PC-3 (cell line): ENCODE measurements at regions not wholly inside any gene's neighbourhood (a gene's known extent, or its start where the extent isn't known, plus 50 kb on each side); places are given as distances from the start of the nearest gene placed in this dataset.

Experiments
- ATAC-seq: fragments of 200-7000 bp; cut with Tn5 transposase; 2 replicates; pipeline ENCODE4 v1.9.1; 2020; ENCODE audit warnings: mild to moderate bottlenecking, moderate library complexity
- BruUV-seq: library from RNA; stranded (reverse); fragments of 400-500 nt; replicated peaks from 2 replicates; lab custom pipeline; 2021; lab: Mats Ljungman, UMichigan
- CTCF ChIA-PET: fragments of 300-600 bp; sonication (Branson Sonifier 250); formaldehyde crosslinking; loops from one replicate; lab custom pipeline; 2022; ENCODE audit warnings: antibody characterized with exemption; lab: Charles Lee
- POLR2A ChIA-PET: fragments of 300-600 bp; sonication (Branson Sonifier 250); formaldehyde crosslinking; loops from one replicate; lab custom pipeline; 2022; ENCODE audit warnings: antibody characterized with exemption; ENCODE audit not compliant: unreplicated experiment; lab: Charles Lee
- DNase-seq: peaks from one replicate; pipeline ENCODE4 v3.0.0-alpha.2; 2015
- H2AFZ ChIP-seq: fragments of 300-600 bp; sonication (generic); 2 replicates; pipeline ENCODE4 v1.6.0; 2016; ENCODE audit warnings: antibody characterized with exemption, low read length
- H3F3A ChIP-seq: fragments of 300-600 bp; sonication (generic); one replicate; pipeline ENCODE4 v1.6.0; 2017; ENCODE audit warnings: antibody characterized with exemption, low read length, control low read depth, mild to moderate bottlenecking; ENCODE audit not compliant: unreplicated experiment
- H3K27ac ChIP-seq: fragments of 300-600 bp; sonication (generic); 2 replicates; pipeline ENCODE4 v1.5.1; 2016; ENCODE audit warnings: mild to moderate bottlenecking, low read length
- H3K27me3 ChIP-seq: fragments of 300-600 bp; sonication (generic); 2 replicates; pipeline ENCODE4 v1.6.1; 2016; ENCODE audit warnings: low read length, mixed read lengths
- H3K36me3 ChIP-seq: fragments of 300-600 bp; sonication (generic); 2 replicates; pipeline ENCODE4 v1.6.1; 2016; ENCODE audit warnings: low read depth, mixed run types, low read length, mixed read lengths
- H3K4me1 ChIP-seq: fragments of 300-600 bp; sonication (generic); 2 replicates; pipeline ENCODE4 v1.5.1; 2016; ENCODE audit warnings: low read length; ENCODE audit not compliant: insufficient read depth
- H3K4me2 ChIP-seq: fragments of 300-600 bp; sonication (generic); 2 replicates; pipeline ENCODE4 v1.6.0; 2016; ENCODE audit warnings: low read length
- H3K4me3 ChIP-seq: fragments of 300-600 bp; sonication (generic); 2 replicates; pipeline ENCODE4 v1.5.1; 2016; ENCODE audit warnings: mild to moderate bottlenecking, low read length, mixed read lengths
- H3K79me2 ChIP-seq: fragments of 300-600 bp; sonication (generic); 2 replicates; pipeline ENCODE4 v1.6.1; 2017; ENCODE audit warnings: low read length, mixed read lengths
- H3K9ac ChIP-seq: fragments of 300-600 bp; sonication (generic); 2 replicates; pipeline ENCODE4 v1.6.0; 2016; ENCODE audit warnings: mild to moderate bottlenecking, low read length
- H3K9me2 ChIP-seq: fragments of 300-600 bp; sonication (generic); replicated peaks from 2 replicates; pipeline ENCODE4 v1.6.1; 2016; ENCODE audit warnings: mixed run types, low read length, mixed read lengths
- H3K9me3 ChIP-seq: fragments of 300-600 bp; sonication (generic); 2 replicates; pipeline ENCODE4 v1.6.1; 2016; ENCODE audit warnings: low read length, mixed read lengths
- H4K20me1 ChIP-seq: fragments of 300-600 bp; sonication (generic); 2 replicates; pipeline ENCODE4 v1.6.1; 2016; ENCODE audit warnings: low read length, mixed read lengths
- CTCF ChIP-seq: fragments of 300-600 bp; sonication (generic); conservative IDR thresholded peaks from 2 replicates; pipeline ENCODE4 v1.5.1; 2017; ENCODE audit warnings: antibody characterized with exemption, low read depth, mild to moderate bottlenecking, low read length
- EZH2 ChIP-seq: fragments of 300-600 bp; sonication (generic); IDR thresholded peaks from one replicate; pipeline ENCODE4 v1.6.1; 2017; ENCODE audit warnings: antibody characterized with exemption, mild to moderate bottlenecking, low read length; ENCODE audit not compliant: unreplicated experiment
- EZH2phosphoT487 ChIP-seq: fragments of 300-600 bp; sonication (generic); IDR thresholded peaks from 2 replicates; pipeline ENCODE4 v1.6.1; 2018; ENCODE audit warnings: mild to moderate bottlenecking, antibody characterized with exemption, low read length, borderline replicate concordance
- intact Hi-C: fragments of 100-400 bp; cut with micrococcal nuclease; formaldehyde crosslinking; loops from 2 replicates; pipeline ENCODE4 v1.9.0; 2023

GRCh38 chr18:66324616-66325015 lies 279.3 kb downstream of the CDH19 start:
- H3K4me3 ChIP-seq = no peak overlapping the region
- no peak overlapping the region for H3K4me2 ChIP-seq
- H3K4me1 ChIP-seq = no peaks in the 10 kb centered on the region
- ATAC-seq (no peak), DNase-seq (no peak)
- no peak overlapping the region for H3K27ac ChIP-seq
- no peaks in the 10 kb centered on the region for H4K20me1 ChIP-seq
- H3F3A ChIP-seq = no peaks in the 10 kb centered on the region
- intact Hi-C loops = no loop called here
- H3K36me3 ChIP-seq = no peaks in the 10 kb centered on the region
- H2AFZ ChIP-seq = no peak overlapping the region
- POLR2A ChIA-PET = no interaction called here
- H3K9me2 ChIP-seq = no peaks in the 10 kb centered on the region
- H3K9me3 ChIP-seq = no peaks in the 10 kb centered on the region
- no peaks in the 10 kb centered on the region for H3K27me3 ChIP-seq
- TF ChIP-seq EZH2phosphoT487 = no peak
- no peak for TF ChIP-seq EZH2
- no peak for TF ChIP-seq CTCF
- CTCF ChIA-PET = no interaction called here
- H3K79me2 ChIP-seq = no peaks in the 10 kb centered on the region
- BruUV-seq = no TSS peak
- H3K9ac ChIP-seq = no peak overlapping the region

- H3K79me2 ChIP-seq = no peaks in the 10 kb centered on the region
- no peaks in the 10 kb centered on the region for H3K9me3 ChIP-seq
- H3K27me3 ChIP-seq = no peaks in the 10 kb centered on the region
- TF ChIP-seq CTCF (no peak), EZH2phosphoT487 (no peak), EZH2 (no peak)
- H4K20me1 ChIP-seq = no peaks in the 10 kb centered on the region
- no peak overlapping the region for H3K27ac ChIP-seq
- BruUV-seq = no TSS peak
- ATAC-seq (peak; percentile 74), DNase-seq (peak; percentile 15)
- H3K36me3 ChIP-seq = no peaks in the 10 kb centered on the region
- no peaks in the 10 kb centered on the region for H3K4me1 ChIP-seq
- no peaks in the 10 kb centered on the region for H3F3A ChIP-seq
- POLR2A ChIA-PET = no interaction called here
- H2AFZ ChIP-seq = no peak overlapping the region
- CTCF ChIA-PET = interaction anchor here (0.5 kb wide), 1 partner anchor 65 kb away, joined by 3 read pairs; no protein-coding TSS in a partner anchor
- H3K9me2 ChIP-seq = no peaks in the 10 kb centered on the region
- intact Hi-C loops = no loop called here
- no peak overlapping the region for H3K9ac ChIP-seq
- no peak overlapping the region for H3K4me2 ChIP-seq
- no peak overlapping the region for H3K4me3 ChIP-seq
Measured at GRCh38 chr18:66317243-66318090, 286.4 kb downstream of the CDH19 start.

- H3K4me3 ChIP-seq = no peak overlapping the region
- BruUV-seq = no TSS peak
- H3K9me3 ChIP-seq = no peaks in the 10 kb centered on the region
- DNase-seq = no peak
- no peaks in the 10 kb centered on the region for H3K36me3 ChIP-seq
- intact Hi-C loops = no loop called here
- CTCF ChIA-PET = no interaction called here
- H3K79me2 ChIP-seq = no peaks in the 10 kb centered on the region
- no peaks in the 10 kb centered on the region for H3K27me3 ChIP-seq
- H3K4me1 ChIP-seq = no peaks in the 10 kb centered on the region
- no peak overlapping the region for H2AFZ ChIP-seq
- no peak overlapping the region for H3K27ac ChIP-seq
- no peaks in the 10 kb centered on the region for H4K20me1 ChIP-seq
- POLR2A ChIA-PET = no interaction called here
- TF ChIP-seq EZH2 (no peak), EZH2phosphoT487 (no peak), CTCF (no peak)
- ATAC-seq = no peak
- H3K4me2 ChIP-seq = no peak overlapping the region
- no peak overlapping the region for H3K9ac ChIP-seq
- no peaks in the 10 kb centered on the region for H3K9me2 ChIP-seq
- H3F3A ChIP-seq = no peaks in the 10 kb centered on the region
Measured at GRCh38 chr18:66316701-66317100, 287.2 kb downstream of the CDH19 start.
